GM12891 (cell line): ENCODE measurements at regions not wholly inside any gene's neighbourhood (a gene's known extent, or its start where the extent isn't known, plus 50 kb on each side); places are given as distances from the start of the nearest gene placed in this dataset.

ENCODE experiments used
- POLR2A ChIP-seq: IDR thresholded peaks from 2 replicates; pipeline ENCODE4 v1.6.1; 2011; ENCODE audit warnings: low read depth, low read length, control low read depth
- POLR2AphosphoS5 ChIP-seq: IDR thresholded peaks from 2 replicates; pipeline ENCODE4 v1.6.1; 2011; ENCODE audit warnings: low read depth, low read length, control low read depth
- POU2F2 ChIP-seq: IDR thresholded peaks from 2 replicates; pipeline ENCODE4 v1.6.1; 2011; ENCODE audit warnings: low read depth, mild to moderate bottlenecking, control low read depth, low read length, moderate library complexity
- SPI1 ChIP-seq: IDR thresholded peaks from 2 replicates; pipeline ENCODE4 v1.6.1; 2011; ENCODE audit warnings: low read depth, low read length, control low read depth
- TAF1 ChIP-seq: IDR thresholded peaks from 2 replicates; pipeline ENCODE4 v1.6.1; 2011; ENCODE audit warnings: low read depth, low read length, control low read depth

GRCh38 chrX:116801943-116802342 is 339.2 kb upstream of the CT83 start:
- TF ChIP-seq POLR2AphosphoS5 = no peak
- TF ChIP-seq POLR2A = no peak
- no peak for TF ChIP-seq TAF1
- no peak for TF ChIP-seq SPI1
- TF ChIP-seq POU2F2 = no peak
